K562 (cell line): ENCODE measurements at regions not wholly inside any gene's neighbourhood (a gene's known extent, or its start where the extent isn't known, plus 50 kb on each side); places are given as distances from the start of the nearest gene placed in this dataset.

Experiments used
- ATAC-seq: fragments of 200-7000 bp; cut with Tn5 transposase; 3 replicates; pipeline ENCODE4 v1.9.1; 2020; ENCODE audit warnings: moderate library complexity
- BruUV-seq: library from RNA; stranded (reverse); fragments of 400-500 nt; replicated peaks from 2 replicates; lab custom pipeline; 2021; lab: Mats Ljungman, UMichigan
- CTCF ChIA-PET: fragments of 300-600 bp; formaldehyde crosslinking; extraction: SDS; loops from one replicate; lab custom pipeline; 2021; ENCODE audit warnings: low intra/inter-chr PET ratio; lab: Yijun Ruan, JAX
- POLR2A ChIA-PET: fragments of 300-600, 350-650 bp; sonication (Branson Sonifier 250); formaldehyde crosslinking; extraction: SDS; loops from one replicate; lab custom pipeline; 2021; ENCODE audit warnings: antibody characterized with exemption, inconsistent platforms; lab: Yijun Ruan, JAX
- DNase-seq, 4 experiments: peaks; one replicate each; pipeline versions ENCODE4 v3.0.0 to v3.0.0-alpha.2; 2011 to 2018; ENCODE audit warnings: low spot score in 3 of 4, mixed read lengths in 3 of 4; ENCODE audit errors: extremely low read depth in 1 of 4
- FAIRE-seq: peaks from 2 replicates; lab custom pipeline; 2011; peaks lifted over from hg19 to GRCh38; lab: Jason Lieb, UNC
- H2AFZ ChIP-seq: 2 replicates; pipeline ENCODE4 v1.6.0; 2011; ENCODE audit warnings: low read depth, low read length, control low read depth, inconsistent platforms
- H3K27ac ChIP-seq: fragments of 200-600 bp; 3 replicates; pipeline ENCODE4 v1.8.0; 2011; ENCODE audit warnings: low read depth, mild to moderate bottlenecking, control low read depth, inconsistent platforms, low read length, moderate library complexity, mixed read lengths; ENCODE audit errors: extremely low read depth
- H3K27me3 ChIP-seq, 2 experiments: fragments of 300-600 bp in 1 of 2; 2 replicates in 1 of 2; 3 replicates in 1 of 2; pipeline versions ENCODE4 v1.6.0 to v1.8.0; 2011; ENCODE audit warnings: inconsistent platforms in 2 of 2, low read length in 2 of 2, mild to moderate bottlenecking in 1 of 2, mixed read lengths in 1 of 2, moderate library complexity in 1 of 2; ENCODE audit not compliant: control insufficient read depth in 2 of 2, insufficient read depth in 2 of 2
- H3K36me3 ChIP-seq: fragments of 300-600 bp; 3 replicates; pipeline ENCODE4 v1.8.0; 2011; ENCODE audit warnings: mild to moderate bottlenecking, low read length, inconsistent platforms; ENCODE audit not compliant: control insufficient read depth, insufficient read depth
- H3K4me1 ChIP-seq, 2 experiments: fragments of 200-600 bp in 1 of 2; replicated peaks in 1 of 2; 2 replicates in 1 of 2; 3 replicates in 1 of 2; pipeline versions ENCODE4 v1.5.1 to v1.8.0; 2011; ENCODE audit warnings: inconsistent platforms in 2 of 2, low read length in 2 of 2, mild to moderate bottlenecking in 1 of 2, mixed read lengths in 1 of 2, moderate library complexity in 1 of 2; ENCODE audit not compliant: control insufficient read depth in 2 of 2, insufficient read depth in 2 of 2
- H3K4me2 ChIP-seq: 2 replicates; pipeline ENCODE4 v1.6.1; 2011; ENCODE audit warnings: low read length, control low read depth, inconsistent platforms, mixed read lengths; ENCODE audit not compliant: insufficient read depth
- H3K4me3 ChIP-seq: fragments of 200-600 bp; sonication (generic), shearing (Covaris generic); 2 replicates; pipeline ENCODE4 v1.5.1; 2016; ENCODE audit warnings: control low read depth, inconsistent platforms
- H3K79me2 ChIP-seq: fragments of 200-600 bp; 3 replicates; pipeline ENCODE4 v1.8.0; 2011; ENCODE audit warnings: low read length, inconsistent platforms; ENCODE audit not compliant: control insufficient read depth, insufficient read depth
- H3K9ac ChIP-seq, 2 experiments: 2 replicates each; pipeline versions ENCODE4 v1.6.0 to v1.6.1; 2011; ENCODE audit warnings: low read depth in 2 of 2, low read length in 2 of 2, control low read depth in 1 of 2, inconsistent platforms in 1 of 2, mild to moderate bottlenecking in 1 of 2, mixed read lengths in 1 of 2; ENCODE audit not compliant: insufficient read depth in 1 of 2
- H3K9me1 ChIP-seq: one replicate; pipeline ENCODE4 v1.6.0; 2011; ENCODE audit warnings: inconsistent platforms, mild to moderate bottlenecking, low read length, moderate library complexity; ENCODE audit not compliant: control insufficient read depth, insufficient read depth
- H3K9me3 ChIP-seq: replicated peaks from 2 replicates; pipeline ENCODE4 v1.5.1; 2011; ENCODE audit warnings: low read depth, low read length, inconsistent platforms; ENCODE audit not compliant: control insufficient read depth, insufficient read depth
- H4K20me1 ChIP-seq: replicated peaks from 2 replicates; pipeline ENCODE4 v1.6.1; 2011; ENCODE audit warnings: low read length, inconsistent platforms, mixed read lengths; ENCODE audit not compliant: control insufficient read depth, insufficient read depth
- ATF1 ChIP-seq, 2 experiments: fragments of 450-650 bp in 1 of 2; IDR thresholded peaks; 2 replicates each; pipeline ENCODE4 v1.6.1; 2016; ENCODE audit warnings: missing compliant biosample characterization in 1 of 2, missing genetic modification characterization in 1 of 2
- CBFA2T3 ChIP-seq: fragments of 450-650 bp; IDR thresholded peaks from 2 replicates; pipeline ENCODE4 v1.6.1; 2017
- ETV1 ChIP-seq: fragments of 450-650 bp; conservative IDR thresholded peaks from 2 replicates; pipeline ENCODE4 v1.6.1; 2016; ENCODE audit warnings: missing genetic modification characterization, control low read depth, low read depth, missing compliant biosample characterization
- HDAC2 ChIP-seq: fragments of 450-650 bp; IDR thresholded peaks from 2 replicates; pipeline ENCODE4 v1.6.1; 2016; ENCODE audit warnings: mild to moderate bottlenecking
- MBD1 ChIP-seq: fragments of 250-450 bp; sonication (Bioruptor Pico); IDR thresholded peaks from 2 replicates; pipeline ENCODE4 v1.8.0; 2022; ENCODE audit warnings: inconsistent platforms
- MTA3 ChIP-seq: fragments of 450-650 bp; formaldehyde crosslinking; IDR thresholded peaks from 2 replicates; pipeline ENCODE4 v1.6.1; 2017; ENCODE audit warnings: mild to moderate bottlenecking, borderline replicate concordance
- MYNN ChIP-seq, 2 experiments: sonication (generic); formaldehyde crosslinking in 1 of 2; IDR thresholded peaks; 2 replicates each; pipeline versions ENCODE4 v1.5.0 to v1.6.1; 2016 to 2020; ENCODE audit warnings: antibody characterized with exemption in 1 of 2, missing genetic modification reagents in 1 of 2
- NCOA4 ChIP-seq: fragments of 450-650 bp; IDR thresholded peaks from 2 replicates; pipeline ENCODE4 v1.6.1; 2018; ENCODE audit warnings: mild to moderate bottlenecking; ENCODE audit not compliant: partially characterized antibody
- NFE2 ChIP-seq: IDR thresholded peaks from 2 replicates; pipeline ENCODE4 v1.6.1; 2014; ENCODE audit warnings: antibody characterized with exemption, low read depth
- RBFOX2 ChIP-seq: fragments of 200-400 bp; formaldehyde crosslinking; IDR thresholded peaks from 2 replicates; pipeline ENCODE4 v1.6.1; 2017; ENCODE audit warnings: low read depth, mild to moderate bottlenecking, low read length, moderate library complexity
- RCOR1 ChIP-seq, 2 experiments: IDR thresholded peaks; 2 replicates each; pipeline ENCODE4 v1.6.1; 2012; ENCODE audit warnings: low read depth in 2 of 2, low read length in 2 of 2, borderline replicate concordance in 1 of 2, improper control_type of control experiment in 1 of 2
- SIN3B ChIP-seq: fragments of 450-650 bp; IDR thresholded peaks from 2 replicates; pipeline ENCODE4 v1.6.1; 2017; ENCODE audit warnings: low read depth, mild to moderate bottlenecking, moderate library complexity
- ZC3H8 ChIP-seq: fragments of 450-650 bp; IDR thresholded peaks from 2 replicates; pipeline ENCODE4 v1.6.1; 2017
- ZNF551 ChIP-seq: fragments of 250-450 bp; sonication (Bioruptor Pico); IDR thresholded peaks from 2 replicates; pipeline ENCODE4 v1.5.0; 2021; ENCODE audit warnings: mild to moderate bottlenecking, moderate library complexity
- WGBS: fragments of 100-300 bp; shearing (Covaris generic); methylation state at CpG from one replicate; pipeline ENCODE4 v1.1.6; 2016; ENCODE audit warnings: low coverage, mixed read lengths; ENCODE audit not compliant: insufficient coverage; ENCODE audit errors: missing lambda C conversion rate; 5-methylcytosine and 5-hydroxymethylcytosine counted together
- in situ Hi-C: fragments of 300-500 bp; cut with MboI; formaldehyde crosslinking; loops from 4 replicates; pipeline ENCODE4 v1.15.0; 2018; ENCODE audit warnings: inconsistent platforms, mixed read lengths
- intact Hi-C: fragments of 100-400 bp; cut with micrococcal nuclease; formaldehyde crosslinking; loops from 2 replicates; pipeline ENCODE4 v1.14.2; 2022
- TF ChIP-seq, protein P1 (sequence below): fragments of 250-450 bp; sonication (Bioruptor Pico); IDR thresholded peaks from 2 replicates; pipeline ENCODE4 v1.5.0; 2021; ENCODE audit warnings: mild to moderate bottlenecking, moderate library complexity

DNA sequence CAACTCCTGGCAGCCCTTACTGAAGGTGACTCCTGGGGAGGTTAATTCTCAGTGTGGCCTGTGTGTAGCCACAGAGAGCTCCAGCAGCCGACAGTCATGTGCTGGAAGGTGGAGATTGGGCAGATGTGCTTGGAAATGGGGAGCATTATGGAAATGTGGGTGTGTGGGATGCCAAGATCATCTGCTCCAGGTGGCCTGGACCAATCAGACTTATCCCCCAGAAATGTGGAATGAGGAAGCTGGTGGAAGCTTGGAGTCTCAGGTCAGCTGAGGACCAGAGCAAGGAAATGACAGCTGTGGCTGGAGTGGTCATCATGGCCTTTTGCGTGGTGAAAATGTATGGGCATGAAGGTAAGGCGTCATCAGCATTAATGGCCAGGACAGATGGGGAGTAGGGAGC lies 234.0 kb downstream of the MIAT start:
- no peak for FAIRE-seq

More for the DNA sequence above, 234.0 kb downstream of the MIAT start:
- in situ Hi-C loops, result no loop called here
- no peak overlapping the region for H3K4me3 ChIP-seq
- no peak overlapping the region for H2AFZ ChIP-seq
- H3K9ac ChIP-seq, result no peak overlapping the region
- no peaks in the 10 kb centered on the region for H4K20me1 ChIP-seq
- H3K4me2 ChIP-seq, result no peak overlapping the region
- no peaks in the 10 kb centered on the region for H3K9me1 ChIP-seq
- ChIA-PET POLR2A (no interaction called here), CTCF (interaction anchor here (0.7 kb wide), 1 partner anchor 1117 kb away, joined by 3 read pairs; no protein-coding TSS in a partner anchor)
- ATAC-seq (no peak), DNase-seq (no peak)
- H3K4me1 ChIP-seq, result no peaks in the 10 kb centered on the region
- no peaks in the 10 kb centered on the region for H3K79me2 ChIP-seq
- no TSS peak for BruUV-seq
- intact Hi-C loops, result no loop called here
- TF ChIP-seq HDAC2 (no peak), ETV1 (tag) (no peak), ZC3H8 (no peak), MYNN (IDR thresholded peaks at IDR 0.05) (no peak), MYNN (CRISPR knock-in tag; IDR thresholded peaks at IDR 0.05) (no peak), ZNF551 (CRISPR knock-in tag) (no peak), CBFA2T3 (no peak), RBFOX2 (no peak), SIN3B (no peak), MBD1 (CRISPR knock-in tag) (no peak), MTA3 (no peak), ATF1 (CRISPR knock-in tag; IDR thresholded peaks at IDR 0.05) (no peak), ATF1 (tag; IDR thresholded peaks at IDR 0.05) (no peak), NFE2 (no peak), NCOA4 (no peak), RCOR1 (IDR thresholded peaks at IDR 0.05; ENCODE audit: borderline replicate concordance in 1 of 2, low read depth in 2 of 2, low read length in 2 of 2) (no peak)
- TF ChIP-seq, protein P1, sequence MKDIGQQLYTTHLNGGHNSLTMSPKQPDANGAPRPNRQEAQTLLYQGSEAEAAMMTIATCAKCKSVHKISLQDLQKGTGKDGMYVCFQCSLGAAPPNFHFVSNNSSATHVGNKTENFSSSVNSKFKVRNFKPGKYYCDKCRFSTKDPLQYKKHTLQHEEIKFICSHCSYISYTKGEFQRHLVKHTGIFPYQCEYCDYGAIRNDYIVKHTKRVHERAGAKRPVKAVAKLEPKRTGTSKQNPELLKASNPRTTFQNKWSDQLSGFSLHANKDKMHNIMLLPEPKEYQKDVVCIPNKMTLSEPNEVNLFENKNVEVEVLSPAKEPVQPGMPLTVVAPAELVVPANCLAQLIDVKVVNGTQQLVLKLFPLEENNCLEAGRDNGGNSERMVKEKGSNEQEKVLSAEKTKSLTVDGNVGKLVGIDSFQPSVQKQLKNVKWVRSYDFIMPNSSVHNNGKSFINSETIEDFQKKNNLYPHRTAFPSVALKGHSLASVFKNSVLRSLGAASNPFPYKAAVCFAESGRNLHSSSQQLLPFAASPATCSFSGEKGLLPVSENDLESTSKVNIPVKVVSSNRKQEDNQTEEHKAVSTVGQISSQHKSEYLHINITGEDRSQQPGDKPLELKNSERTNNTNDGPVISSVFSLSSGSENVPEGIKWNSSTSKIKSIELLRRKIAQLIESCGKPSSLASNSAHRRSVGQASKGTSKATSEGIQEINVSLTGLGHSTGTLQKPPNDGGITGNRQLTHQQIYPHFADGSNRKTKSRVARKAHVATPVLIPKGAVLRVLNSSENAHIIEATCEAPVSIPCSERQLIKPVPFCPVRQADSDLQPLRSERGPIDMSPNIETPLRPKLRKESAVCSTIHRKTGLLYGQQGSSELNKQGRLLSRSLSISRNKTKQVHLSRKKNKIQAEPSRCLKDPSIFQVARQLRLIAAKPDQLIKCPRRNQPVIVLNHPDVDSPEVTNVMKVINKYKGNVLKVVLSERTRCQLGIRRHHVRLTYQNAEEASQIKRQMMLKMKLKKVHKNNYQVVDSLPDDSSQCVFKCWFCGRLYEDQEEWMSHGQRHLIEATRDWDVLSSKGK, result no peak
- 0% methylated on average over 3 of the region's 3 CpGs for WGBS
- H3K27me3 ChIP-seq, result peaks cover 0 to 14% of the 10 kb centered on the region in 2 experiments; a peak in 1 of 5 replicates
- no peak overlapping the region for H3K27ac ChIP-seq
- no peaks in the 10 kb centered on the region for H3K36me3 ChIP-seq
- H3K9me3 ChIP-seq, result no peaks in the 10 kb centered on the region
